Gastrocnemius medialis (tissue), 4 donors: ENCODE measurements at regions not wholly inside any gene's neighbourhood (a gene's known extent, or its start where the extent isn't known, plus 50 kb on each side); places are given as distances from the start of the nearest gene placed in this dataset.
"Not testable (repeated sequence)": the region's sequence is repeated elsewhere in the genome, so short reads cannot be mapped to it uniquely, and the experiment has no call there.

Source experiments
- POLR2A ChIP-seq, 2 donors: fragments of 450-650 bp; IDR thresholded peaks; one replicate each; pipeline ENCODE4 v1.6.1; 2017; ENCODE audit warnings: antibody characterized with exemption in 2 of 2, mild to moderate bottlenecking in 2 of 2, moderate library complexity in 2 of 2
- TF ChIP-seq, protein P1 (sequence below), 5 experiments: fragments of 450-650 bp in 3 of 5; fragments of 200-600 bp in 2 of 5; sonication (generic) in 2 of 5; IDR thresholded peaks in 4 of 5; conservative IDR thresholded peaks in 1 of 5; 1 replicate in 4 of 5; 2 replicates in 1 of 5; pipeline ENCODE4 v1.5.1; 2016 to 2019; ENCODE audit warnings: antibody characterized with exemption in 5 of 5, mild to moderate bottlenecking in 3 of 5, moderate library complexity in 3 of 5

DNA sequence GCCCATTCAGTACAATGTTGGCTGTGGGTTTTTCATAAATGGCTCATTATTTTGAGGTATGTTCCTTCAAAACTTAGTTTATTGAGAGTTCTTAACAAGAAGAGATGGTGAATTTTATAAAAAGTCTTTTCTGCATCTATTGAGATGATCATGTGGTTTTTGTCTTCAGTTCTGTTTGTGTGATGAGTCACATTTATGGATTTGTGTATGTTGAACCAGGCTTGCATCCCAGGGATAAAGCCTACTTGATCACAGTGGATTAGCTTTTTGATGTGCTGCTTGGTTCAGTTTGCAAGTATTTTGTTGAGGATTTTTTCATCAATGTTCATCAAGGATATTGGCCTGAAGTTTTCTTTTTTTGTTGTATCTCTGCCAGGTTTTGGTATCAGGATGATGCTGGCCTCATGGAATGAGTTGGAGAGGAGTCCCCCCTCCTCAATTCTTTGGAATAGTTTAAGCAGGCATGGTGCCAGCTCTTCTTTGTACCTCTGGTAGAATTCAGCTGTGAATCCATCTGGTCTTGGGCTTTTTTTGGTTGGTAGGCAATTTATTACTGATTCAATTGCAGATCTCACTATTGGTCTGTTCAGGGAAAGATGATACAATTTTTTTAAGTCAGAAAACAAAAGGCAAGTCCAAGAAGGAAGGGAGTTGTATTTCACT lies 136.4 kb downstream of the ARL4C start:
- TF ChIP-seq, protein P1, sequence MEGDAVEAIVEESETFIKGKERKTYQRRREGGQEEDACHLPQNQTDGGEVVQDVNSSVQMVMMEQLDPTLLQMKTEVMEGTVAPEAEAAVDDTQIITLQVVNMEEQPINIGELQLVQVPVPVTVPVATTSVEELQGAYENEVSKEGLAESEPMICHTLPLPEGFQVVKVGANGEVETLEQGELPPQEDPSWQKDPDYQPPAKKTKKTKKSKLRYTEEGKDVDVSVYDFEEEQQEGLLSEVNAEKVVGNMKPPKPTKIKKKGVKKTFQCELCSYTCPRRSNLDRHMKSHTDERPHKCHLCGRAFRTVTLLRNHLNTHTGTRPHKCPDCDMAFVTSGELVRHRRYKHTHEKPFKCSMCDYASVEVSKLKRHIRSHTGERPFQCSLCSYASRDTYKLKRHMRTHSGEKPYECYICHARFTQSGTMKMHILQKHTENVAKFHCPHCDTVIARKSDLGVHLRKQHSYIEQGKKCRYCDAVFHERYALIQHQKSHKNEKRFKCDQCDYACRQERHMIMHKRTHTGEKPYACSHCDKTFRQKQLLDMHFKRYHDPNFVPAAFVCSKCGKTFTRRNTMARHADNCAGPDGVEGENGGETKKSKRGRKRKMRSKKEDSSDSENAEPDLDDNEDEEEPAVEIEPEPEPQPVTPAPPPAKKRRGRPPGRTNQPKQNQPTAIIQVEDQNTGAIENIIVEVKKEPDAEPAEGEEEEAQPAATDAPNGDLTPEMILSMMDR (IDR thresholded peaks at IDR 0.05 in 4 of 5, conservative IDR thresholded peaks at IDR 0.05 in 1 of 5), result not testable (repeated sequence)
- not testable (repeated sequence) for TF ChIP-seq POLR2A (IDR thresholded peaks at IDR 0.05)
